Karpas-422 (cell line): ENCODE measurements at regions not wholly inside any gene's neighbourhood (a gene's known extent, or its start where the extent isn't known, plus 50 kb on each side); places are given as distances from the start of the nearest gene placed in this dataset.

Experiments used
- DNase-seq: peaks from one replicate; pipeline ENCODE4 v3.0.0-alpha.2; 2015
- H2AFZ ChIP-seq: fragments of 200-600 bp; sonication (generic); 2 replicates; pipeline ENCODE4 v1.6.1; 2014; ENCODE audit warnings: antibody characterized with exemption, low read length, mixed read lengths
- H3K27ac ChIP-seq: fragments of 200-600 bp; sonication (generic); 2 replicates; pipeline ENCODE4 v1.5.1; 2014; ENCODE audit warnings: mild to moderate bottlenecking, low read length, moderate library complexity
- H3K27me3 ChIP-seq: fragments of 200-600 bp; sonication (generic); 2 replicates; pipeline ENCODE4 v1.6.1; 2014; ENCODE audit warnings: low read length, mixed read lengths
- H3K36me3 ChIP-seq: fragments of 200-600 bp; sonication (generic); 2 replicates; pipeline ENCODE4 v1.6.1; 2014; ENCODE audit warnings: low read length, mixed read lengths; ENCODE audit not compliant: insufficient read depth
- H3K4me1 ChIP-seq: fragments of 200-600 bp; sonication (generic); 2 replicates; pipeline ENCODE4 v1.6.1; 2014; ENCODE audit warnings: mild to moderate bottlenecking, low read length, mixed read lengths
- H3K4me2 ChIP-seq: fragments of 200-600 bp; sonication (generic); 2 replicates; pipeline ENCODE4 v1.6.1; 2014; ENCODE audit warnings: low read length, low read depth, mild to moderate bottlenecking; ENCODE audit not compliant: poor library complexity, severe bottlenecking
- H3K4me3 ChIP-seq: fragments of 200-600 bp; sonication (generic); 2 replicates; pipeline ENCODE4 v1.5.1; 2014; ENCODE audit warnings: mild to moderate bottlenecking, antibody characterized with exemption, low read length, mixed read lengths
- H3K79me2 ChIP-seq: fragments of 200-600 bp; sonication (generic); 2 replicates; pipeline ENCODE4 v1.6.1; 2014; ENCODE audit warnings: mild to moderate bottlenecking, low read length, mixed read lengths
- H3K9ac ChIP-seq: fragments of 200-600 bp; sonication (generic); 2 replicates; pipeline ENCODE4 v1.6.0; 2014; ENCODE audit warnings: low read length
- H3K9me2 ChIP-seq: fragments of 200-600 bp; sonication (generic), shearing (Covaris generic); replicated peaks from 2 replicates; pipeline ENCODE4 v1.6.0; 2014; ENCODE audit warnings: mild to moderate bottlenecking, low read length, moderate library complexity; ENCODE audit not compliant: insufficient read depth
- H3K9me3 ChIP-seq: fragments of 300-700, 200-600 bp; sonication (generic); 2 replicates; pipeline ENCODE4 v1.6.1; 2014; ENCODE audit warnings: low read length, mixed read lengths
- H4K20me1 ChIP-seq: fragments of 200-600 bp; sonication (generic); 2 replicates; pipeline ENCODE4 v1.6.1; 2014; ENCODE audit warnings: mild to moderate bottlenecking, antibody characterized with exemption, low read length, low read depth; ENCODE audit not compliant: insufficient read depth

DNA sequence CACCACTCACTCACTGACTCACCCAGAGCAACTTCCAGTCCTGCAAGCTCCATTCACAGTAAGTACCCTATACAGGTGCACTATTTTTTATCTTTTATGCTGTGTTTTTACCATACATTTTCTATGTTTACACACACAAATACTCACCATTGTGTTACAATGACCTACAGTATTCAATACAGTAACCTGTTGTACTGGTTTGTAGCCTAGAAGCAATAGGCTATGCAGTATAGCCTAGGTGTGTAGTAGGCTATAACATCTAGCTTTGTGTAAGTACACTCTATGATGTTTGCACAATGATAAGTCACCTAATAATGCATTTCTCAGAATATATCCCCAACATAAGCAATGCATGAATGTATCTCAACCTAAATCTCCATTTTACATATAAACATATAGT, 541.1 kb downstream of the NR2F1-AS1 start:
- no peaks in the 10 kb centered on the region for H4K20me1 ChIP-seq
- no peak overlapping the region for H3K4me2 ChIP-seq
- no peak overlapping the region for H3K27ac ChIP-seq
- H2AFZ ChIP-seq, result no peak overlapping the region
- no peaks in the 10 kb centered on the region for H3K9me2 ChIP-seq
- H3K4me3 ChIP-seq, result no peak overlapping the region
- H3K79me2 ChIP-seq, result no peaks in the 10 kb centered on the region
- no peaks in the 10 kb centered on the region for H3K27me3 ChIP-seq
- H3K9me3 ChIP-seq, result no peaks in the 10 kb centered on the region
- H3K9ac ChIP-seq, result no peak overlapping the region
- DNase-seq, result no peak
- no peaks in the 10 kb centered on the region for H3K36me3 ChIP-seq
- H3K4me1 ChIP-seq, result no peaks in the 10 kb centered on the region

DNA sequence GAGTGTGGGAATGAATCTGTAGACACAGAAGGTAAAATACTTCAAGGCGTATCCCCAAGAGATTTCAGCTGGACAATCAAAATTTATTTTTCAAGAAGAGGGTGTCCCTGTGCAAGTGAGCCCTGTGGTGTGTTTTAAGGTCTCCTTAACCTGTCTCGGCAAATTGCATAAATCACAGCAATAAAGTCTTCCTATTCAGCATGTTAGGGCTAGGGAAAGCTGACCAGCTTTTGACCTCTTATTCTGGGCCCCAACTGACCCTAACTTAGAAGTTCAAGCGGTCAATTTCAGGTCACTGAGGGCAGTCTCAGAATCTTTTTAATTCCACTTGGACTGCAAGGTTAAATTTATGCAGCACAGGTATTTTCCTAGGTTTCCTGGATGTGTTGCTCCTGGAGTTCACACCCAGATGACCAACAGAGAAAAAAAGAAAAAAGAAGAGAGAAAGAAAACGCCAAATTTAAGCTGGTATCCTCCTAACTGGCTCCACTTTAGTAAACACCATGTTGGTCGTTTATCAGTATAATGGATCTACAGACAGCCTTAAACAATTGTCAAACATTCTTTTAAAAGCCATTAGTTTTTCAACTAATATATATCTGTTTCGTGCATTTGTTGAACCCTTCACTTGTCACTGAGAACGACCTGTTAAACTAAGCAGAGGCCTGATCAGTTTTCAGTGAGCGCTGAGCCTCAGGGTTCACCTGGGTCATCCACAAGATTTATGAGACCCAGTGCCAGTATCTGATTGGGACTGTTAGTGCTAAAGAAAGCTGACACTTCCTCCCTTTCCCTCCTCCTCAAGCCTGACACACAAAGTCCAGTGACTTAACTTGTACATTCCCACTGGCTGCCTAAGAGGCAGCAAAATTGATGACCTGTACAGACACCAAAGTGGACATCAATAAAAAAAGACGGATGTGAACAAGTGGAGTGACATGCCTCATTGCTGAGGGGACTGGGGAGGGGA, 546.1 kb downstream of the NR2F1-AS1 start:
- Histone ChIP-seq H3K27ac (no peak overlapping the region), H4K20me1 (no peaks in the 10 kb centered on the region), H3K9me2 (no peaks in the 10 kb centered on the region; the same call in 1 of the 2 replicates), H2AFZ (no peak overlapping the region), H3K27me3 (no peaks in the 10 kb centered on the region), H3K9me3 (no peaks in the 10 kb centered on the region; the same call in 1 of the 2 replicates), H3K4me1 (no peaks in the 10 kb centered on the region), H3K79me2 (no peaks in the 10 kb centered on the region), H3K4me3 (no peak overlapping the region), H3K9ac (no peak overlapping the region), H3K36me3 (no peaks in the 10 kb centered on the region), H3K4me2 (no peak overlapping the region)
- no peak for DNase-seq

DNA sequence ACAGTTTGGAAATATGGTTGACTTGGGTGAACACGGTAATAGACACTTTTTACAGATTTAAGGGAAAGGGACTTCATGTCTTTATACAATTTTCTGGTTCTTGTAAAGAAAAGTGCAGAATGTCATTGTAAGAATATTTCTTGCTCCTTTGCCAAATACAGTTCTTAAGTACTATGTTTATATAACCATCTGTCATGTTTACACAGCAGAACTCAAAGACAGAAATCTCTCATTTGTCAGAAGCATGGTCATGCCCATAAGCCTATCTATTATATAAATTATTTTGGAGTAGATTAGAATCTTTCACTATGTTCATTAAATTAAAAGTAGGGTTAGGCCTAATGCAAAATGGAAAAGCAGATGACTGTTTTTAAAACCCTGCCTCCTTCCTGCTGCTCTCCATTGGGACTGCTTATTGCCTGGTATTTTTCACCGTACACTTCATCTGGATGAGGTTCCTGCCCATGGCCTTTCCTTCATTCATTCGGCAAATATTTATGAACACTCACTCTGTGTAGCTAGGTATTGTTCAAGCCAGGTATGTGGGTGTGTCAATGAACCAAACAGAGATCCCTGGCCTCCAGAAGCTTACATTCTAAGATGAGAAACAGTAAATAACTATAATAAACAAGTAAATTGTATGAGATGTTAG, 558.1 kb downstream of the NR2F1-AS1 start:
- H3K4me3 ChIP-seq, result no peak overlapping the region
- H3K79me2 ChIP-seq, result no peaks in the 10 kb centered on the region
- H3K36me3 ChIP-seq, result no peaks in the 10 kb centered on the region
- no peaks in the 10 kb centered on the region for H3K9me2 ChIP-seq
- H3K4me2 ChIP-seq, result no peak overlapping the region
- H3K27me3 ChIP-seq, result no peaks in the 10 kb centered on the region
- H3K4me1 ChIP-seq, result no peaks in the 10 kb centered on the region
- no peaks in the 10 kb centered on the region for H4K20me1 ChIP-seq
- no peak overlapping the region for H2AFZ ChIP-seq
- H3K27ac ChIP-seq, result no peak overlapping the region
- DNase-seq, result no peak
- no peak overlapping the region for H3K9ac ChIP-seq
- H3K9me3 ChIP-seq, result peaks cover 5% of the 10 kb centered on the region; the same call in 1 of the 2 replicates

DNA sequence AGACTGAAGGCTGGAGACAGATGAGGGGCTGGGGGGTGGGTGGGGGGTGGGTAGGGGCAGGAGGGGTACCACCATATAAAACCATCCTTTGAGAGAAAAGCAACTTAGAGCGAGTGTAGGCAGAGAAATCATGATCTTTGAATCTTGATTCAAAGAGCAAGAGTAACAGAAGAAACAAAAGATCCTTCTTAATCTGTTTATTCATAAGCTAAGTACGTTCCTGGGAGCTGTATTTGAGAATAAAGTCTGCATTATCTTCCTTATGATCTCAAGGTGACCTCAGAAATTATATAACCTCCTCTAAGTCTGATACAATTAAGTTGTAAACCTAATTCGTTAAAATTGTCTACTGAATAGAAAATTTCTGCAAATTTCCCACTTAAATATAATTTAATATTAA, 558.8 kb downstream of the NR2F1-AS1 start:
- H4K20me1 ChIP-seq, result no peaks in the 10 kb centered on the region
- no peaks in the 10 kb centered on the region for H3K79me2 ChIP-seq
- H3K36me3 ChIP-seq, result no peaks in the 10 kb centered on the region
- H3K27me3 ChIP-seq, result no peaks in the 10 kb centered on the region
- DNase-seq, result no peak
- no peaks in the 10 kb centered on the region for H3K9me2 ChIP-seq
- no peak overlapping the region for H3K4me3 ChIP-seq
- H3K4me2 ChIP-seq, result no peak overlapping the region
- H3K9ac ChIP-seq, result no peak overlapping the region
- H3K4me1 ChIP-seq, result no peaks in the 10 kb centered on the region
- H3K27ac ChIP-seq, result no peak overlapping the region
- H3K9me3 ChIP-seq, result peaks cover 5% of the 10 kb centered on the region; the same call in 1 of the 2 replicates
- no peak overlapping the region for H2AFZ ChIP-seq

DNA sequence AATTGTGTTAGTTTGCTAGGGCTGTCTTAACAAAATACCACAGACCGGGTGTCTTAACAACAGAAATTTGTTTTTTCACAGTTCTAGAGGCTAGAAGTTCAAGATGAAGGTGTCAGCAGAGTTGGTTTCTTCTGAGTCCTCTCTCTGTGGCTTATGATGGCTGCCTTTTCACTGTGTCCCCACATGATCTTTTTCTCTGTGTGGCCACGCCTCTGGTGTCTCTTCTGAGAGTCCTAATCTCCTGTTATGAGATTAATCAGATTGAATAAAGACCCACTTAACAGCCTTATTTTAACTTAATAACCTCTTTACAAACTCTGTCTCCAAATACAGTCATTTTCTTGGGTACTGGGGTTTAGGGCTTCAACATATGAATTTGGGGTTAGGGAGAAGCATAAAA, 561.1 kb downstream of the NR2F1-AS1 start:
- Histone ChIP-seq H3K9ac (no peak overlapping the region), H3K9me3 (peaks cover 9% of the 10 kb centered on the region; the same call in 1 of the 2 replicates), H3K9me2 (no peaks in the 10 kb centered on the region; the same call in 1 of the 2 replicates), H4K20me1 (no peaks in the 10 kb centered on the region), H3K4me2 (no peak overlapping the region), H3K27me3 (no peaks in the 10 kb centered on the region), H3K4me1 (no peaks in the 10 kb centered on the region), H3K27ac (no peak overlapping the region), H3K36me3 (no peaks in the 10 kb centered on the region), H2AFZ (no peak overlapping the region), H3K79me2 (no peaks in the 10 kb centered on the region), H3K4me3 (no peak overlapping the region)
- no peak for DNase-seq

DNA sequence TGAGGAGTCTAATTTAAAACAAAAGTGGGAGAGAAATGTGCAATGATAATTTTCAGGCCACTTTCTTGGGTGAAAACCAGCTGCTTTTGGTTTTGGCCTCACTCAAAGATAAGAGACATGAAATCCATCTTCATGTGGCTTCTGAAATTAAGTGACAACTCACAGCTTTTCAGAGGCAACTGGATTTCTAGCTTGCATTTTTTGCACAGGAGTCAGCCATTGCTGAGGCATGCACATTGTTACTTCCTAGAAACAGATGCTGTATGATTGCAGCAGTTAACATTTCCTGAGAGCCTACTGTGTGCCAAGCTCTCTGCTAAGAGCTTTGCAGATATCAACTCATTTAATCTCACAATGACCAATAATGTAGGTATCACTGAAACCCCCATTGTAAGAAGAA, 562.6 kb downstream of the NR2F1-AS1 start:
- H3K9me2 ChIP-seq, result no peaks in the 10 kb centered on the region; the same call in 1 of the 2 replicates
- no peaks in the 10 kb centered on the region for H3K4me1 ChIP-seq
- peaks cover 9% of the 10 kb centered on the region; the same call in 1 of the 2 replicates for H3K9me3 ChIP-seq
- DNase-seq, result no peak
- no peaks in the 10 kb centered on the region for H3K79me2 ChIP-seq
- no peak overlapping the region for H3K4me2 ChIP-seq
- no peaks in the 10 kb centered on the region for H3K36me3 ChIP-seq
- no peaks in the 10 kb centered on the region for H3K27me3 ChIP-seq
- no peak overlapping the region for H2AFZ ChIP-seq
- no peaks in the 10 kb centered on the region for H4K20me1 ChIP-seq
- no peak overlapping the region for H3K4me3 ChIP-seq
- no peak overlapping the region for H3K27ac ChIP-seq
- no peak overlapping the region for H3K9ac ChIP-seq

DNA sequence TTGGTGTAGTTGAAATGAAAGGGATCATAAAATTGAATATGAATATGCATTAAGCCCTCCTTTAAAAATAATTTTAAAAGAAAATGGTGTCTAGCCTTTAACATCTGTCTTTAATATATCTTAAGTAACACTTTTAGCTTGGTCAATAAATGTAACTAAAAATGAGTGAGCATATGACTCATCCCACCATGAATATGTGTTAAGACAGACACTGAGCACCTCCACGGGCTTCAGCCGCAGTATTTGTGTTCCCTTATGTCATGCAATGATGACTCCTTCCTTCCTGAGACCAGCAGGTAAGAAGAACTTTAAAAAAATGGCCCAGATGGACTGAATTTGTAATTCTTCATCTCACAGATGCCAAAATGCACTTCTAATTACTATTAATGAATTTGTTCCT, 563.2 kb downstream of the NR2F1-AS1 start:
- H3K4me1 ChIP-seq, result no peaks in the 10 kb centered on the region
- peaks cover 9% of the 10 kb centered on the region; the same call in 1 of the 2 replicates for H3K9me3 ChIP-seq
- no peaks in the 10 kb centered on the region for H3K36me3 ChIP-seq
- no peak overlapping the region for H3K27ac ChIP-seq
- H3K4me2 ChIP-seq, result no peak overlapping the region
- H3K79me2 ChIP-seq, result no peaks in the 10 kb centered on the region
- no peaks in the 10 kb centered on the region; the same call in 1 of the 2 replicates for H3K9me2 ChIP-seq
- no peak for DNase-seq
- no peak overlapping the region for H3K9ac ChIP-seq
- H2AFZ ChIP-seq, result no peak overlapping the region
- no peaks in the 10 kb centered on the region for H4K20me1 ChIP-seq
- H3K4me3 ChIP-seq, result no peak overlapping the region
- H3K27me3 ChIP-seq, result no peaks in the 10 kb centered on the region

DNA sequence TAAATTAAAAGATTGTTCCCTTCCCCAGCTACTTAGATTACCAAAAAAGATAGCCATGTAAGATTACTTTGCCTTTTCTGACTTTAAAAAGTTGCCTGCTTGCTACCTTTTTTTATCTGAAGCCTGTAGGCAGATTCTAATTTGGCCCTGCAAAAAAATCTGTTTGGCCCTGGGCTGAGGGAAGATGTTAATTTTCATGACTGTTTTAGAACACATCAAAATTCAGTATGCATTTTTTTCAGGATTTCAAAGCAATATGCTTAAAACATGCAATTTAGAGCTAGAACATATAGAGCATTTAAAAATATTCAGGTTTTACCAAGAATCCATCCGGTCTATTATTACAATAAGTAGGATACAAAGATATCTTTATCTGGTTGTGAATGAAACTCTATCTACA, 563.6 kb downstream of the NR2F1-AS1 start:
- Histone ChIP-seq H2AFZ (no peak overlapping the region), H3K79me2 (no peaks in the 10 kb centered on the region), H3K27me3 (no peaks in the 10 kb centered on the region), H3K9ac (no peak overlapping the region), H3K4me1 (no peaks in the 10 kb centered on the region), H3K27ac (no peak overlapping the region), H3K4me2 (no peak overlapping the region), H3K9me3 (peaks cover 9% of the 10 kb centered on the region; the same call in 1 of the 2 replicates), H3K36me3 (no peaks in the 10 kb centered on the region), H4K20me1 (no peaks in the 10 kb centered on the region), H3K4me3 (no peak overlapping the region), H3K9me2 (no peaks in the 10 kb centered on the region; the same call in 1 of the 2 replicates)
- DNase-seq, result no peak
